T-helper 1 cell treated with Interleukin-12 subunit alpha and Interleukin-12 subunit beta and Interleukin-4 antibody, amounts not matched to agents 30 μg/mL and 1 μg/mL, for 36 hours (primary cell): ENCODE measurements at regions not wholly inside any gene's neighbourhood (a gene's known extent, or its start where the extent isn't known, plus 50 kb on each side); places are given as distances from the start of the nearest gene placed in this dataset.

Experiments used
- H3K27ac Mint-ChIP-seq: one replicate; pipeline ENCODE4 v1.8.0; 2021; ENCODE audit warnings: mild to moderate bottlenecking, mixed read lengths
- H3K27me3 Mint-ChIP-seq: one replicate; pipeline ENCODE4 v1.8.0; 2021; ENCODE audit warnings: low read depth, mixed read lengths
- H3K36me3 Mint-ChIP-seq: one replicate; pipeline ENCODE4 v1.8.0; 2021; ENCODE audit warnings: low read depth, mixed read lengths
- H3K4me1 Mint-ChIP-seq: one replicate; pipeline ENCODE4 v1.8.0; 2021; ENCODE audit warnings: low read depth, mixed read lengths
- H3K4me3 Mint-ChIP-seq: one replicate; pipeline ENCODE4 v1.8.0; 2021; ENCODE audit warnings: mild to moderate bottlenecking, moderate library complexity, mixed read lengths
- H3K9me3 Mint-ChIP-seq: one replicate; pipeline ENCODE4 v1.8.0; 2021; ENCODE audit warnings: mixed read lengths

DNA sequence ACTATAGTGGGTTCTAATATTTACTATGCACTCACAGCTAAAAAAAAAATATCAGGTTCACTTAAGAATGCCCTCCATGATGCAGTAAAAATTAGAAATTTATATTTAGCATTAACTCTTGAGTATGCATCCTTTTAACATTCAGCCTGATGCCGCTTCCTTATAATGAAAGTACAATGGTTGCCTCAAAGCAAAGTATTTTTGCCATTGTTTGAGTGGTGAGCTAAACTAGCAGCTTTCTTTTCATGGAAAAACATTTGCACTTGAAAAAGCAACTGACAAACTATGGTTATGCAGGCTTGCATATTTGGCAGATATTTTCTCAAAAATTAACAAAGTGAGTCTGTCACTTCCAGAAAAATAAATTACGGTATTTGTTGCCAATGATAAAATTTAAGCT is 188.6 kb downstream of the SLC6A15 start:
- no peaks in the 10 kb centered on the region for H3K4me1 Mint-ChIP-seq
- H3K9me3 Mint-ChIP-seq, result no peaks in the 10 kb centered on the region
- H3K4me3 Mint-ChIP-seq, result no peak overlapping the region
- H3K27me3 Mint-ChIP-seq, result no peaks in the 10 kb centered on the region
- no peak overlapping the region for H3K27ac Mint-ChIP-seq
- no peaks in the 10 kb centered on the region for H3K36me3 Mint-ChIP-seq

DNA sequence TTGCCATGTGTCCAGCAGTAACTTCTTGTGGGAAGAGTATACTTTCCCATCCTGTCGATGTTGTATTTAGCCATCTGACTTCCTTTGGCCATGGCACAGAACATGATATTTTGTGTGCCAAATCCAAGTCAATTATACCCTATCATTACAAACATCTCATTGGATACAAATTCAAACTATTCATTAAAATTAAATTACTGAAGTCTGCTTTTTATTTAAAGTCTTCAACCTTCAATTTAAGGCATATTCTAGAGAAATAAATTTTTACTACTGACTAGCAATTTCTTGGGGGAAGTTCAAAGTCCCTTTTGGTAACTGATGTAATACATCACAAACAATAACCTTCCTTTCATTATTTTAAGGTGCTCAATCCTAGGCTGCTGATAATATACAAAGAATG is 192.6 kb downstream of the SLC6A15 start:
- H3K9me3 Mint-ChIP-seq, result no peaks in the 10 kb centered on the region
- no peaks in the 10 kb centered on the region for H3K4me1 Mint-ChIP-seq
- H3K4me3 Mint-ChIP-seq, result no peak overlapping the region
- no peaks in the 10 kb centered on the region for H3K27me3 Mint-ChIP-seq
- H3K27ac Mint-ChIP-seq, result no peak overlapping the region
- no peaks in the 10 kb centered on the region for H3K36me3 Mint-ChIP-seq

DNA sequence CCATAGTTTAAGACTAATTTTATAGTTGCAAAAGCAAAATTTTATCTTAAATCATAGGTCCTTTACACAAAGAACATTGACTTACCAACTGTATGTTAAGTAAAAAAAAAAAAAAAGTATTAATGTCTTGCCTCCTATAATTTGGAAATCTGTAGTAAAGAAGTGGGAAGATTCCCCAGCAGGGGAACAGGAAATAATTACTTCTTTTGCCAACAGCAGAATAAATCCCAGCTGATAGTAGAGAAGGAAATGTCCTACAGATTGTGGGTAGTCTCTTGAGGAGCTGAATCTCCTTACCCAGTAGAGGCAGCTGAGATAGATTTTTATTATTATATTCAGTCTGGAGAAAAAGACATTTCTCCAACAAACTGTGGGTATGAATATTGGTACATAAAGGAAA is 193.7 kb downstream of the SLC6A15 start:
- Mint-ChIP-seq H3K4me1 (no peaks in the 10 kb centered on the region), H3K4me3 (no peak overlapping the region), H3K27me3 (no peaks in the 10 kb centered on the region), H3K36me3 (no peaks in the 10 kb centered on the region), H3K9me3 (no peaks in the 10 kb centered on the region), H3K27ac (no peak overlapping the region)

DNA sequence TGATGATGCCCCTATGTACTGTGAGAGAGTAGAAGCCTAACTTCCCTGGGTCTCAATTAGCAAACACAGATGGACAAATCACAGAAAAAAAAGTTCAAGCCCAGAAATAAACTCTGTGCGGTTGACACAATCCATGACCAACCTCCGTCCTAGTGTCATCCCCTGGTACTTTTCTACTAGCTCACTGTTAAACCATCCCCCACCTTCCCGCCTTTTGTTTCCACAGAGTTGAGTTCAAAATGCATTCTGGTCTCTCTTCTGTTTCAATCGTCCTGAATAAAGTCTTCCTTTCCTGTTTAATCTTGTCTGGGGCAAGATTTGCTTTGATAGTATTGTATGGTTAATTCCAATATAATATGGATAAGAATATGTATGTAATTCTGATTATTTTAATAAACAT is 199.9 kb downstream of the SLC6A15 start:
- Mint-ChIP-seq H3K4me1 (no peaks in the 10 kb centered on the region), H3K9me3 (no peaks in the 10 kb centered on the region), H3K4me3 (no peak overlapping the region), H3K27ac (no peak overlapping the region), H3K36me3 (no peaks in the 10 kb centered on the region), H3K27me3 (no peaks in the 10 kb centered on the region)

DNA sequence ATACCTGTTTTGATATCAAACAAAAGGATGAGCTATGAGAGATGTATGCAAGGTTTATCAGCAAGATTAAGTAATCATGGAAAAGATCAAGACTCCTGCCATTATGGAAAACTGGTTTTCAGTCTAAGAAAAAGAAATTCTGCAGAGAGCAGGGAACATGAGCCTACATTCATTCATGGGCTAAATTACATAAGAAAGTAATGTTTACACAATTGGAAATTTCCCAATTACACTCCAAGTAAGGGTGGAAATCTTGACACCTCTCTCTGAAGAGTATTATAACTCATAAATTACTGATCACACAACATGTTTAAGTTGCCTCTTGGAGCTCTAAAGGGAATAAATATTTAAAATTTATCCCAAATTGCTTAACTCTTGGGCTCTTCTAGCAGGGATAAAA is 206.2 kb downstream of the SLC6A15 start:
- Mint-ChIP-seq H3K4me1 (no peaks in the 10 kb centered on the region), H3K9me3 (no peaks in the 10 kb centered on the region), H3K27me3 (no peaks in the 10 kb centered on the region), H3K4me3 (no peak overlapping the region), H3K27ac (no peak overlapping the region), H3K36me3 (no peaks in the 10 kb centered on the region)

DNA sequence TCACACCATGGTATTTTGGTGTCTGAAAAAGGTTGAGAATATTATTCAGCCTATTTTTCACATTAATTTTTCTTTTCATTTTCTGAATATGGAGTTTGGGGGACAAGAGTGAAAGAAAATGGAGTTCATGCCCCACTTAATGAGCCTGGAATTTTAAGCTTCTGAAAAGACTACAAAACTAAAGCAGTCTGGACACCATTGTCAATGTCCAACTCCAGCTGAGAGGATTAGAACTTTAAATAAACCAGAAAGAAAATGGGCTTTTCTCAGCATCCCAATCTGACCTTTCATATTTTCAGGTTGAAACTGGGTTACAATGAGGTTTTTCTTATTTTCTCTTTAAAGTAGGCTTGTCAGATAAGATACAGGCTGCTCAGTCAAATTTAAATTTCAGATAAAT is 207.7 kb downstream of the SLC6A15 start:
- no peak overlapping the region for H3K27ac Mint-ChIP-seq

DNA sequence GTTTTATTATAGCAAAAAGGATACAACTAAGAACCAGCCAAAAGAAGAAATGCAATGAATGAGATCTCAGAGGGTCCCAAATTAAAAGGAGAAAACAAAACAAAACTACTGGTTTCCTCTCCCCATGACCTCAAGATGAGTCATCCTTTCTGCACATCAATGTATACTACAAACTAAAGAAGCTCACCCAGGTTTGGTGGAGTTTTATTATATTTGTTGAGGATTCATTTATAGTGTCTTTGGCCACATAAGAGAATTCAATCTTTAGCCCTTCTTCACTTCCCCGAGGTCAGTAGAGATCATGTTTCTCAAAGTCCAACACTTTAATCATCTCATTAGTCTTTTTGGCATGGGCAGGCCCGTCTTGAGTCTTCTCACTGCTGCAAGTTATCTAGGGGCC is 210.6 kb downstream of the SLC6A15 start:
- no peaks in the 10 kb centered on the region for H3K27me3 Mint-ChIP-seq
- no peaks in the 10 kb centered on the region for H3K4me1 Mint-ChIP-seq
- no peaks in the 10 kb centered on the region for H3K36me3 Mint-ChIP-seq
- H3K27ac Mint-ChIP-seq, result no peak overlapping the region
- no peak overlapping the region for H3K4me3 Mint-ChIP-seq
- H3K9me3 Mint-ChIP-seq, result no peaks in the 10 kb centered on the region

More for the DNA sequence above, 207.7 kb downstream of the SLC6A15 start:
- H3K36me3 Mint-ChIP-seq, result no peaks in the 10 kb centered on the region
- no peak overlapping the region for H3K4me3 Mint-ChIP-seq
- no peaks in the 10 kb centered on the region for H3K4me1 Mint-ChIP-seq
- H3K9me3 Mint-ChIP-seq, result no peaks in the 10 kb centered on the region
- no peaks in the 10 kb centered on the region for H3K27me3 Mint-ChIP-seq

DNA sequence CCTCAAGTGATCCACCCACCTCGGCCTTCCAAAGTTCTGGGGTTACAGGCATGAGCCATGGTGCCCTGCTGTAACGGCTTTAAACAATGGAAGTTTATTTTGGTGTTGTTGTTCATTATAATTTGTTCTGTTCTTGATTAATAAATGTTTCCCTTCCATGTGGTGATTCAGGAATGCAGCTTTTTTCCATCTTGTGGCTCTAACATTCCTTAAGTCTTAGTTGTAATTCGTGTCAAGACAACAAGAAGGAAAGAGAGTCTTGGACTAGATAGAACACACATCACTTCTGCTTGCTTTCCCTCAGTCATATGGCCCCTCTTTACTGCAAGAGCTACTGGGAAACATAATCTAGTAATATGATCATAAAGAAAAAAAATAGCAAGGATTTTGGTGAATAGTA is 211.6 kb downstream of the SLC6A15 start:
- Mint-ChIP-seq H3K9me3 (no peaks in the 10 kb centered on the region), H3K27me3 (no peaks in the 10 kb centered on the region), H3K36me3 (no peaks in the 10 kb centered on the region), H3K27ac (no peak overlapping the region), H3K4me3 (no peak overlapping the region), H3K4me1 (no peaks in the 10 kb centered on the region)

DNA sequence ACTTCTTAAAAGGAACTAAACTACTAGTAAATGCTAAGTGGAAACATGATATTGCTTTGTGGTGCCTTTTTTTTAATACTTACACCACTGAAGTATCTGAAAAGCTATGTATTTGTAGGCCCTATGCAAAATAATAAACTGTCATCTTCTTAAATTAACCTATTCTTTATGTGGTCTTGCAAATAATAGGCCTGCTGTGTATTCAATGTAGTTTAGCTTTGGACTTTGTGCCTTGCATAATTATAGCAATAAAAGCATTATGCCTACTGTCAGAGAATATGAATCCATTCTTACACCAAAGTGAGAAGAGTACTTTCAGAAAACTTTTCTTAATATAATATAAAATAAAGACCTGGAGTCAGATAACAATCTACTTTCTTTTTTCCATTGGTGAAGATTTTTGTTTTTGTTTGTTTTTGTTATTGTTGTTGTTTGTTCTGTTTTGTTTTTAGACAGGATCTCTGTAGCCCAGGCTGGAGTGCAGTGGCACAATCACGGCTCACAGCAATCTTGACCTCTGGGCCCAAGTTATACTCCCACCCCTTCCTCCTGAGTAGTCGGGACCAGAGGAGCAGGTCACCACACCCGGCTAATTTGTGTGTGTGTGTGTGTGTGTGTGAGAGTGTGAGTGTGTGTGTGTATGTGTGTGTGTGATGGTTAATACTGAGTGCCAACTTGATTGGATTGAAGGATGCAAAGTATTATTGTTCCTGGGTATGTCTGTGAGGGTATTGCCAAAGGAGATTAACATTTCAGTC is 213.8 kb downstream of the SLC6A15 start:
- H3K27ac Mint-ChIP-seq, result no peak overlapping the region
- no peak overlapping the region for H3K4me3 Mint-ChIP-seq
- H3K36me3 Mint-ChIP-seq, result no peaks in the 10 kb centered on the region
- no peaks in the 10 kb centered on the region for H3K9me3 Mint-ChIP-seq
- H3K4me1 Mint-ChIP-seq, result no peaks in the 10 kb centered on the region
- no peaks in the 10 kb centered on the region for H3K27me3 Mint-ChIP-seq

DNA sequence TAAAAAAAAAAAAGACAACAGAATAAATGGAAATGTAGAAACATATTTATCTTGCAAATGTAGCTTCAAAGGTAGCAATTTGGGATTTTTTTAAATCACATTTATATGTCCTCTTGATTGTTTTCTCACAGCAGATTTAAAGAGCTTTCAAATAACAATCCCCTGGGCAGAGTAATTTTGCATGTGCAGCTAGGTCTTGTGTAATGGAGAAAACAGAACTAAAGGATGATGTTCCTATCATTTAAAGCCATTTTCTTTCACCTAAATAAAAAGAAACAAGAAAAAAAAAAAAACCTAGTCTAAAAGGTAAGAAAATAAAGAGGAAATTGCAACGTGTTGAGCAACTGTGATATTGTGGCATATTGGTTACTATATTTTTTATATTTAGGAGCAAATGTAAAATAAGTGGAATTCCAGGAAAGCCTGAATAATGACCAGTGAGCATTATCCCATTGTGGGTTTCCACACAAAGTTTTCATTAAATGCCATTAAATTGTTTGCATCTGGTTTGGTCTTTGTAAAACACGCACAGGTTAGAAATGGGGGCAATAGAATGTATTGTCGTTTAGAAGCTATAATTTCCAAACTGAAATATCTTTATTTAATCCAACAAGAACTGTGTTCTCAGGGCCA is 215.6 kb downstream of the SLC6A15 start:
- Mint-ChIP-seq H3K4me3 (no peak overlapping the region), H3K9me3 (no peaks in the 10 kb centered on the region), H3K36me3 (no peaks in the 10 kb centered on the region), H3K27ac (no peak overlapping the region), H3K4me1 (no peaks in the 10 kb centered on the region), H3K27me3 (no peaks in the 10 kb centered on the region)

DNA sequence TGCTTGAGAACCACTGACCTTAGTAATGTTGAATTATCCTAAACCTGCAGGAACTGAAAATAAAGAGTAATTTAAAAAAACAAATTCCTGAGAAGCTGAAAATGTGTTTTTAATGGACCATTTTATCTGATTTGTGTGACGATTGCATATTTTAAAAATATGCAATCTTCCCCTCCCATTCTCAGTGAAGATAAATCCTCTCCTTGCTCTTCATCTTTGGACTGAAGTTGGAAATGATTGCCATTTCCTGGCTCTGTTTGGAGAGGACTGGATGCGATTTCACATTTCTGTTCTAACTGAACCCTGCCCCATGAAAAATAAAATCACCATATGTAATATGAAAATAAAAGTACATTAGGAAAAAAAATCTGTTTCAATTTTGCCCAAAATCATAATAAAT is 216.3 kb downstream of the SLC6A15 start:
- no peaks in the 10 kb centered on the region for H3K36me3 Mint-ChIP-seq
- H3K4me1 Mint-ChIP-seq, result no peaks in the 10 kb centered on the region
- H3K27me3 Mint-ChIP-seq, result no peaks in the 10 kb centered on the region
- H3K27ac Mint-ChIP-seq, result no peak overlapping the region
- no peak overlapping the region for H3K4me3 Mint-ChIP-seq
- H3K9me3 Mint-ChIP-seq, result no peaks in the 10 kb centered on the region

DNA sequence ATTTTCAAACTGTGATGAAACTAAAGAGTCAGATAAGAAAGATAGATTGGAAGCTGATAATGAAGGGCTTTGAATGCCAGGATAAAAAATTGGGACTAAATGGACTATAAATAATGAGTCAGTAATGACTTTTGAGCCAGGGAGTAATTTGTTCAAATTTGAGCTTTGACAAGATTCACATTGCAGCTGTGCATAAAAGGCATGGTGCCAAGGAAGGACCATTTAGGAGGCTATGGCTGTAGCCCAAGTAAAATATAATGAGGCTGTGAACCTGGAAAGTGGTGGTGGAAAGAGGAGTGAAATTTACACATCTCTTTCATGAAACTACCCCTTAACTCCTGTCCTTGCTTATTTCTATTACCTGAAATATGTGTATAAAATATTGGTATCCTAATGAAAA is 218.5 kb downstream of the SLC6A15 start:
- Mint-ChIP-seq H3K4me3 (no peak overlapping the region), H3K9me3 (no peaks in the 10 kb centered on the region)

DNA sequence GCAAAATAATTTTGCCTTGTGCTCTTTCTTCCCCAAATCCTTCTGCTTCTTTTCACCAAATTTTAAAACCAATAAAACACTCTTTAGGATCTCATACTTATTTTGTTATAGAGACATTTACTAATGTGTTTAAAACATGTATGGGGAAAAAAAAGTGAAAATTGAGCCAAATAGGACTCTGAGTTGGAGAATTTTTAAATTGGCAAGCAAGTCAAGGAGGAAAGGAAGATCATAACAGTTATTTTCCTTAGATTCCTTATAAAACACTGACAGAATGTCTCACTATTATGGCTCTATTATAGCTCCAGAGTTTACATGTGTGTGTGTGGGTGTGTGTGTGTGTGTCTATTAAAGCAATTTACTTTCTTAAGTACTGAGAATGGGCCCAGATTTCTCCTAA is 220.5 kb downstream of the SLC6A15 start:
- Mint-ChIP-seq H3K27ac (no peak overlapping the region), H3K27me3 (no peaks in the 10 kb centered on the region), H3K36me3 (no peaks in the 10 kb centered on the region), H3K4me1 (no peaks in the 10 kb centered on the region), H3K9me3 (no peaks in the 10 kb centered on the region), H3K4me3 (no peak overlapping the region)

More for the DNA sequence above, 218.5 kb downstream of the SLC6A15 start:
- no peak overlapping the region for H3K27ac Mint-ChIP-seq
- no peaks in the 10 kb centered on the region for H3K27me3 Mint-ChIP-seq
- no peaks in the 10 kb centered on the region for H3K4me1 Mint-ChIP-seq
- H3K36me3 Mint-ChIP-seq, result no peaks in the 10 kb centered on the region

DNA sequence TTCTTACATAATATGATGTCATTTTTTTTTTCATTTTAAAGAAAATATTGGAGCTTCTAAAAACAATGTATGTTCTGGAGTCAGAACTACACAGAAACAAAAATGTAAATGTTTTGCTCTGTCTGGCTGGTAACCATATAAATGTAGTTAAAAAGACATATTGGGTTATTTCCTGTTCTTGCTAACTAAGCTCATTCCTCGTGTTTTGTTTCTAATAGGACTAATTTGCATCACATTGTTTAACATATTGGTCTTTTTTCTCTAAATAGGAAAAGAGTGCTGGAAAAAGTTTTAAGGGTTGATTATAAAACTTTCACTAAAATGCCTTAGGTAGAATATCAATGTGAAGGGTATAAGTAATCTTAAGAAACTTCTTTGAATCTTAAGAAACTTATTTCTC is 221.3 kb downstream of the SLC6A15 start:
- Mint-ChIP-seq H3K36me3 (no peaks in the 10 kb centered on the region), H3K27ac (no peak overlapping the region), H3K4me3 (no peak overlapping the region), H3K9me3 (no peaks in the 10 kb centered on the region), H3K27me3 (no peaks in the 10 kb centered on the region), H3K4me1 (no peaks in the 10 kb centered on the region)

DNA sequence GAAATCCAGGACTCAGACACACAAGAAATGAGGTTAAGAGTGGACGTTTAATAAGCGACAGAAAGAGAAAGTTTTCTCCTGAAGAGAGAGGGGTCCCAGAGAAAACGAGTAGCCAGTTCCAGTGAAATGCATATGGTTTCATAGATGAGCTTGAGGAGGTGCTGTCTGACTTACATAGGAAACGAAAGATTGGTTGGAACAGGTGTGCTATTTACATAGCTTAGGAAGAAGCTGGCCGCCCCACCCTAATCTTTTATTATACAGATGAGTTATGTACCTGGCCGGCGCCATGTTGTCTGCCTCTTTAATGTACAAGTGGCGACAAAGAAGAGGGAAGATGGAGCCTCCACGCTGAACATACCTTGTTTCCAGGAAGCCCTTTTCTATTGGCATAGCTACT is 223.0 kb downstream of the SLC6A15 start:
- Mint-ChIP-seq H3K27ac (no peak overlapping the region), H3K4me3 (no peak overlapping the region), H3K36me3 (no peaks in the 10 kb centered on the region), H3K9me3 (no peaks in the 10 kb centered on the region), H3K4me1 (no peaks in the 10 kb centered on the region), H3K27me3 (no peaks in the 10 kb centered on the region)
